ENCODE measurements at regions not wholly inside any gene's neighbourhood (a gene's known extent, or its start where the extent isn't known, plus 50 kb on each side); places are given as distances from the start of the nearest gene placed in this dataset.
A peak's percentile ranks its signal among the peaks of the same experiment; 100 is the strongest.

- Histone ChIP-seq H3K9me2 (ENCODE audit: insufficient read depth) (no peaks in the 10 kb centered on the region), H3K36me3 (ENCODE audit: control insufficient read depth in 1 of 2, insufficient read depth in 2 of 2, low read length in 2 of 2) (no peaks in the 10 kb centered on the region), H3K27me3 (ENCODE audit: insufficient read depth, low read length) (no peaks in the 10 kb centered on the region), H3K4me3 (replicated peaks in 1 of 2; ENCODE audit: low read depth in 1 of 2, low read length in 2 of 2) (no peak overlapping the region), H3K4me2 (ENCODE audit: low read length) (peak overlapping the region; percentile 55), H3K9me3 (ENCODE audit: control insufficient read depth in 1 of 2, insufficient read depth in 1 of 2, low read depth in 1 of 2, low read length in 2 of 2) (no peaks in the 10 kb centered on the region), H2AFZ (ENCODE audit: low read depth, low read length, poor library complexity, severe bottlenecking) (peak overlapping the region; percentile 34), H4K20me1 (ENCODE audit: insufficient read depth) (no peaks in the 10 kb centered on the region), H3K79me2 (ENCODE audit: insufficient read depth, low read length) (no peaks in the 10 kb centered on the region), H3K9ac (ENCODE audit: low read length) (peak overlapping the region; percentile 38), H3K27ac (ENCODE audit: low read depth, low read length) (peak overlapping the region; percentile 89), H3K4me1 (ENCODE audit: control insufficient read depth in 1 of 2, insufficient read depth in 2 of 2, low read length in 2 of 2) (peaks cover 64 to 73% of the 10 kb centered on the region in 2 experiments)
- BruUV-seq (replicated peaks) = no TSS peak
- ChIA-PET POLR2A (no interaction called here), CTCF (no interaction called here), RAD21 (ENCODE audit: low non-redundant PET in 1 of 2, low total read pairs in 2 of 2, uncharacterized antibody in 2 of 2, unreplicated experiment in 2 of 2) (no interaction called here)
- peak; percentile 77 for DNase-seq (ENCODE audit: low read depth, low spot score)
- ATAC-seq = peak; percentile 45
- no peak for TF ChIP-seq ATF3 (IDR thresholded peaks at IDR 0.05)
- no peak; the same call in 1 of the 2 replicates for TF ChIP-seq CBX3 (IDR thresholded peaks at IDR 0.05; ENCODE audit: low read depth)
- peak; percentile 19; the same call in 1 of the 2 replicates for TF ChIP-seq RAD21 (IDR thresholded peaks at IDR 0.05; ENCODE audit: low read depth)
- no peak for TF ChIP-seq ELF1 (IDR thresholded peaks at IDR 0.05; ENCODE audit: borderline replicate concordance, low read depth)
- TF ChIP-seq EGR1 (IDR thresholded peaks at IDR 0.05; ENCODE audit: low read depth) = 0 out of 2 replicates have a peak, but pooled peaks have one; percentile 20
- no peak; the same call in none of the 2 replicates for TF ChIP-seq SRF (IDR thresholded peaks at IDR 0.05; ENCODE audit: low read depth)
- TF ChIP-seq POLR2AphosphoS5 (IDR thresholded peaks at IDR 0.05; ENCODE audit: low read depth, low read length) = no peak
- TF ChIP-seq ZBTB33 (IDR thresholded peaks at IDR 0.05; ENCODE audit: extremely low read depth, insufficient replicate concordance, low read length) = no peak
- no peak for TF ChIP-seq TCF7L2 (IDR thresholded peaks at IDR 0.05; ENCODE audit: borderline replicate concordance, extremely low read depth, insufficient read depth, insufficient read length)
- TF ChIP-seq SP1 (IDR thresholded peaks at IDR 0.05; ENCODE audit: low read depth) = peak; percentile 73
- TF ChIP-seq JUND (IDR thresholded peaks at IDR 0.05) = peak; percentile 68; the same call in 1 of the 2 replicates
- TF ChIP-seq REST (IDR thresholded peaks at IDR 0.05; ENCODE audit: low read depth) = no peak
- no peak for TF ChIP-seq EZH2phosphoT487 (IDR thresholded peaks at IDR 0.05; ENCODE audit: borderline replicate concordance)
- TF ChIP-seq FOSL1 (IDR thresholded peaks at IDR 0.05; ENCODE audit: low read depth) = peak; percentile 70
- no peak for TF ChIP-seq SIN3A (IDR thresholded peaks at IDR 0.05; ENCODE audit: low read depth)
- intact Hi-C loops (cut with micrococcal nuclease) = loop anchor here (5.0 to 10.0 kb wide), 5 partner anchors 149 to 522 kb away; no protein-coding TSS in a partner anchor
Observed at GRCh38 chr4:31236639-31237173, 516.5 kb downstream of the PCDH7 start.

All from HCT116 (cell line).